GM21786 (cell line): ENCODE measurements at regions not wholly inside any gene's neighbourhood (a gene's known extent, or its start where the extent isn't known, plus 50 kb on each side); places are given as distances from the start of the nearest gene placed in this dataset.
"Not testable (repeated sequence)": the region's sequence is repeated elsewhere in the genome, so short reads cannot be mapped to it uniquely, and the experiment has no call there.

Experiments used
- ATAC-seq: cut with Tn5 transposase; IDR thresholded peaks from one replicate; pipeline ENCODE4 v1.9.1; 2021; ENCODE audit not compliant: unreplicated experiment

GRCh38 chrX:13387666-13388494 is 68.0 kb upstream of the ATXN3L start:
- no peak for ATAC-seq

- no peak for ATAC-seq
Observed at GRCh38 chrX:13386636-13387035, 66.8 kb upstream of the ATXN3L start.

DNA sequence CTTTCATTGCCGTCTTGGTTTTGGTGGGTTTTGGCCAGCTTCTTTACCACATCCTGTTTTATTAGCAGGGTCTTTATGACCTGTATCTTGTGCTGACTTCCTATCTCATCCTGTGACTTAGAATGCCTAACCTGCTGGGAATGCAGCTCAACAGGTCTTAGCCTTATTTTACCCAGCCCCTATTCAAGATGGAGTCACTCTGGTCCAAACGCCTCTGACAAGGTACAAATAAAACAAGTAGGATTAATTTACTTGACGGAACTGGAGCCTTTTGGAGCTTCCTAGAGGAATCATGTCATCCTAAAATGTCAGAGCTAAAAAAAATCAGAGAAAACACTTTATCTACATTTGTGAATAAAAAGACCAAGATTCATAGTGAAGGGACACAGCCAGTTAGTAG is 66.2 kb upstream of the ATXN3L start:
- no peak for ATAC-seq

- no peak for ATAC-seq
Observed at GRCh38 chrX:13383907-13384306, 64.1 kb upstream of the ATXN3L start.

DNA sequence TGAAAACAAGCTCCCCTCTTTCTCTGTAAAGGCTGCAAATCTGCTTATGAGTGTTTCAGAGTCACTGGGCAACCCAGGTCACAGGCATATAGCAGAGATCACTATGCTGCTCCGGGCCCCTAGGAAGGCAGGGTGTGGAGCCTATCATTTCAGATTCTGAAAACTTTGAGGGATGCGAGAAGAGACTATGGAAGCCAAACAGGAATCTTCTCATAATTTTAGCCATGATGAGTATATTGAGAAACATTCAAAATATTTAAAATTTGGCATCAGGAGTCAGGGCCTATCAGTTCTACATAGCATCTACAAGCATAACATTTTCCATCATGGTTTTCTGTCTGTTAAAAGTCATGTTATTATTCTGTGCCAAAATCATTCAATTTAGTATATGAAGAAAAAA is 61.7 kb upstream of the ATXN3L start:
- no peak for ATAC-seq

GRCh38 chrX:13380211-13380610 is 60.4 kb upstream of the ATXN3L start:
- no peak for ATAC-seq

GRCh38 chrX:13378562-13379518 is 59.0 kb upstream of the ATXN3L start:
- ATAC-seq = not testable (repeated sequence)

- no peak for ATAC-seq
Observed at GRCh38 chrX:13377550-13377934, 57.7 kb upstream of the ATXN3L start.

DNA sequence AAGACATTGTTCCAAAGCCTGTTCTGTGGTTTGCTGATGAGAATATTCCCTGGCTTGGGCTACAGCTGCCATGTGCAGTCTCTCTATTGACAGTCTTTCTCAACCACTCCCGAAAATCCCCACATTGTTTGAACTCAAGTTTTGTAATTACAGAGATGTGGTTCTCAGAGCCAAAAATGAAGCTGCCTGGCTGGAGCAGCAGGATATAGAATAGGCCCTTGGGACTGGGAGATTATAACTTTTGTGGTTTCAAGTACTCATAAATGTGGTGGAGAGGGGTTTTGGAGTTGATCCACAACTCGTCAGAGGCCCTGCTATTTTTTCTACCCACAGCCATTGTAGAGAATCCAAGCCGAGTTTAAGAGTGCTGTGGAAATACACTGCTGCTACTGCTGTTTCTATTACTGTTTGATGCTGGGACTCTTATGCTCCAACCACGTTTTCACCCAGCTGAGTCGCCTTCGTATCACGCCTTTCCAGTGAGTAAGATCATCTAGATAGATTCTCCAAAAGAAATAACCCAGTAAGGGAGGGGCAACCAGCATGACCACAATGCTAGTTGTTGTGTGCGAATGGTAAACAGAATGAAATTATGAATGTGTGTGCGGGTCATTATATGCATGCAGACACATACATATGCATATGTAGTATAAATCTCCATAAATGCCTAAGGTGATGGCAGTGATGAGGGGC is 57.1 kb upstream of the ATXN3L start:
- ATAC-seq = no peak

- not testable (repeated sequence) for ATAC-seq
Observed at GRCh38 chrX:13375596-13375995, 55.7 kb upstream of the ATXN3L start.

DNA sequence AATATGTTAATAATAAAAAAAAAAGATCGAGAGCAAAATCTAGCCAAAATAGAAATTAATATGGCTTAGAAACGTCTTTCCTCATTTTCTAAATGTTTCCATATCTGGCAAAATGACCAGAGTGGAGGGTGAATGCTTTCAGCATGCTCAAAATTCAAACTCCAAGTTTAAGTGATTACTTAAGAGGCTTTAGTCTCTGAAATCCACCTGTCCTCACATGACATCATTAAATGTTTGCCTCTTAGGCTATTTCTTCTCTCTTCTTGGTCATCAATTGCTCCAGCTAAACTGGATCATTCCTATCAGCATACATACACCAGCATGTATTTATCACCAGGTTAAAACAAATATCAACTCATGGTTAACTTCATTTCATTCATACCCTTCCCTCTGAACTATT is 54.5 kb upstream of the ATXN3L start:
- ATAC-seq = no peak

DNA sequence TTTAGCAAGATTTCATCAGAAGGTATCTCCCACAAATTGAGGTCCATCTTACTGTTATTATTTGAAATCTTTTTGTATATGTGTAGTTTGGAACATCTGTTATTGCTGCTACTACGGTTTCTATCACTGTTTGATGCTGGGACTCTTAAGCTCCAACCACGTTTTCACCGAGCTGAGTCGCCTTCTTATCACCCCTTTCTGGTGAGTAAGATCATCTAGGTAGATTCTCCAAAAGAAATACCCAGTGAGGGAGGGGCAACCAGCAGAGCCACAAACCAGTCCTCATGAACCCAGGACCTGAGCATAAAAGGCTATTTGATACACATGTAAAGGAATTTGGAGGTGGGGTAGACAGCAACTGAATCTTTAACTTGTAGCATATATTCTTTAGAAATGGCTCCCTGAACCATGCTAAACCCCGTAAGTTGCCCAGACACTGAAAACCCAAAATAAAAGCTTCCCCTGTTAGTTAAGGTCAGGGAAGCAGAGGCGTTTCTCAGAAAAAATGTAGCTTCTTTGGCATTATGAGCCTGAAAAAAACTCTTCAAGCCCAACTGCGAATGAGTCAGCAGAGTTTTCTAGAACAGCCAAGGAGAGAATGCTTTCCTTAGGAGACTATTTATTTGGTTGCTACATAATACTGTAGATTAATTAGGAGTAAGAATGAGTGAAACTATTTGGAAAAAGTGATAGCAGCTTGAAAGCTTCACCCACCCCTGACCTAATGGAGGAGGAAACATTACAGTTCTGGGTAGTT is 53.8 kb upstream of the ATXN3L start:
- no peak for ATAC-seq

- ATAC-seq = no peak
Observed at GRCh38 chrX:13373027-13373426, 53.2 kb upstream of the ATXN3L start.

- no peak for ATAC-seq
Observed at GRCh38 chrX:13372203-13372980, 52.5 kb upstream of the ATXN3L start.

DNA sequence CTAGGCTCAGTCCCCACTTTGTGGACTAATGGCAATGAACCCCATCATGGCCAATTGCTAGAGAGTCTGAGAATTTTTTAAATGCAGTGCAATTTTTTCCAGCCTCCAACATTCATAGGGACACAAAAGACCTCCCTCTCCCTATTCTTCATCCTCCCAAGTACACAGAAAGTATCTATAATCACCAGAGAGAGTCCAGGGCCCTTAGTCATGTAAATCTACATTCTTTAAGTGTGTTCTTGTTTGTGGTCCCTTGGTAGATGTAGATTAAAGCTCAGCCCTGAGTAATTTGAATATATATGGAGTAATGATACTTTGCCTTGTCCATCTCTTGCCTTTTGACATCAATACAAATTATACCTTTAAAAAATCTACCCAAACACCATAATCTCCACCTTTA is 51.3 kb upstream of the ATXN3L start:
- no peak for ATAC-seq

DNA sequence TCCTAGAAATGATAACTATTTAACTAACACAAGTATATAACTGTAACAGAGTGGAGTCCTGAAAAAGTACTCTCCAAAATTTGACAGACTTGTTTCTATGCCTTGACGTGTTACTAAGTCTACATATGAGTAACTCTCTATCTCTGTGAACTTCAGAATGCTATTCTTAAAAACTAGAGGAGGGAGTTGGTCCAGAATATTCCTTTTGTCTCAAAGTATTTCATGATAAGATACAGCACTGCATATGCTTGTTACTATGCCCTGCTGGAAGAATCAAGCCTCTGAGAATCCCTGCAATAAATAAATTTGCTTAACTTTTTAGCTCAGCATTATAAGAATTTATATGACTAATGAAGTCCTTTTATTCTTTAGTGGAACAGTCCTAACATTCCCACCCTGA is 50.9 kb upstream of the ATXN3L start:
- no peak for ATAC-seq
